GM04503 (cell line): ENCODE measurements at regions not wholly inside any gene's neighbourhood (a gene's known extent, or its start where the extent isn't known, plus 50 kb on each side); places are given as distances from the start of the nearest gene placed in this dataset.
"Not testable (repeated sequence)": the region's sequence is repeated elsewhere in the genome, so short reads cannot be mapped to it uniquely, and the experiment has no call there.

ENCODE experiments used
- DNase-seq: peaks from one replicate; pipeline ENCODE4 v3.0.0-alpha.2; 2012; ENCODE audit warnings: low read depth

DNA sequence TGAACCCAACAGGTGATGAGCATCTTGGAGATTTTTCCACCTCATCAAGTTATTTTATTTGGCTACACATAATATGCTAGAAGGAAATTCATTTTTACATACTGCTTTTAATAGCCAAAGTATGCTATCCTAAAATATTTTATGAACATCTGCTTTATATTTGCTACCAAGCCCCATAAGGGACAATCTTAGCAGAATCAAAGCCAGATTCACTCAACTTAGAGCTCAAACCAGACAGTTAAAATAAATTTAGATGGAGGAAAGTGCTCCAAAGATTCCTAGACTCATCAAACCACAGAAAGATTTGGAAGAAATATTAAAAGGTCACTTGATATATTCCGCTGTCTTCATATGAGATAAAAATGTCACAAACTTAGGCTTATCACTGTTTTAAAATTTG lies 637.1 kb upstream of the CCNG1 start:
- no peak for DNase-seq

GRCh38 chr5:162801235-162801634 lies 636.2 kb upstream of the CCNG1 start:
- no peak for DNase-seq

GRCh38 chr5:162806195-162806594 lies 631.2 kb upstream of the CCNG1 start:
- DNase-seq: no peak

GRCh38 chr5:162811071-162811470 lies 626.3 kb upstream of the CCNG1 start:
- no peak for DNase-seq

- no peak for DNase-seq
Measured at GRCh38 chr5:162816816-162817215, 620.6 kb upstream of the CCNG1 start.

DNA sequence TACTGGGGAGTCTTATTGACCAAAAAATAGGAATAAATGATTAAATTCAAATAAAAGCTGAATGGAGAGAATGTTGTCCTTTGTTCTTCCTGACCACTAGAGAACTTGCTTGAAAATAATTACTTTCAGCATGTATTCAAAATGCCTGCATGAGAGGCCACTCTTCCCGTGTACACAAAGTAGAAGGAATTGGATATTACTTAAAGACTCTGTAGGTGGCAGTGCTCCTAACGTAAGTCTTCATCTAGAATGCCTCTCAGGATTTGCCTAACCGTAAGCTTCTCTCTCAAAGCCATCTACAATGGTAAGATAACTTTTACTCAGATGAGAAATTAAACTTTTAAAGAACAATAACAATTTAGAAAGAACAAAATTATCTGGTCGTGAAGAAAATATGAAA lies 620.0 kb upstream of the CCNG1 start:
- no peak for DNase-seq

DNA sequence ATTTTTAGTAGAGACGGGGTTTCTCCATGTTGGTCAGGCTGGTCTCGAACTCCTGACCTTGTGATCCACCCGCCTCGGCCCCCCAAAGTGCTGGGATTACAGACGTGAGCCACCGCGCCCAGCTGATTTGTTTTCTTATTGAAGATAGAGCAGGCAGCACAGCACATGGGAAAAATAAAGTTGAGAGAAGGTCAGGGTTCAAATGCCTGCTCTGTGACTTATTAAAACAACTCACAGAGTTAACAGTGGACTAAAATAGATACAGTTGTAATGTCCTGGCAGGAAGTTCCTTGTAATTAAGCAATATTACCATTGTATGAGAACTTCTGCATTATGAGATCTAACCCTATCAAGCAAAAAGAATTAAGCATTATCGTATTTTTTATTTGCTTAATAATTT lies 615.7 kb upstream of the CCNG1 start:
- DNase-seq: not testable (repeated sequence)

DNA sequence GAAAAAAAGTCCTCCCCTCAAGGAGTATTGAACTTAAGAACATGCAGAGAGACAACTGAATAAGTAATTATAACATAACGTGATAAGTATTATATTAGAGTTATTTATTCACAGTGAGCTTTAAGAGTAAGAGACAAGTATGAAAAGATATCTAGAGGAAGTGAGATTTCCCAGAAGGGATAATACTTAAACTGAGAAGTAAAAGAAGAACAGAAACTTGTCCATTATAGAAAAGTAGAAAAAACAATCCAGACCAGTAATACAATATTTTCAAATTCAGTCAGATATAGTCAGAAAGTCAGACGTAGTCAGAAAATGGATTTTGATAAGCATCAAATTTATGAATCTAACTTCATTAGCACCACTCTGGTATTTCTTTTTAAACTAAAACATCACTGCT lies 613.0 kb upstream of the CCNG1 start:
- DNase-seq: no peak

DNA sequence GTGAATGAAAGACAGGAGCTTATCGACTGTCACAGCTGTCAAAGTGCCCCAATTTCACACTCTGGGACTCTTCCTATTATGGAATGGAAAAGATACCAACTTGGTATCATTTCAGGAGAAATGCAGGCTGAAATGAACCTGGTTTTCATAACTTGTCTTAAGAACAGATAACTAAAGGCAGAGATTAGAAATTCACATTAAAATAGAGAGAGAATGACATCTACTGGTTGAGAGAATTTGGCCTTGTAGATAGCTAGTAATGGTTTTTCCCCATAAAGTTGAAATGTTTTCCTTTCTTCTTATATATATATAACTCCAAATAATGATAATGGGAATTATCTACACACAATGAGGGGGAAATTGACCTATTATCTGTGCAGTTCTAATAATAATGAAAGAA lies 600.2 kb upstream of the CCNG1 start:
- DNase-seq: no peak

DNA sequence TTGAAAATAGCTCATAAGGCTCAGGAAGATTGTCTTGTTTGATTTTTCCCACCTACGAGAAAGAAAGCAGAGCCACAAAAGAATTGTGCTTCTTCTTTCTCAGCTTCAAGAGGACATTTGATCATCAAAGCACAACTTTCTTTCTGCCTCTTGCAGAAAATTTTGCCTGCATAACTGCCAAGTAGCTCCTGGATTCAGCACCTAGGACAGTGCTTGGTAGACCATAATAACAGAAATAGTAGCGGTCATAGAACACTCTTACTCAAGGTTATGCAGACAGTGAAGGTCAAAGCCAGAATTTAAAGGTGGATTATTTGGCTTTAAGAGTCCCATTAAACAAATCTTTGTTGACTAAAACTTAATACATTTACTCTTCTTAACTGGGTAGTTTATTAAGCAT lies 594.7 kb upstream of the CCNG1 start:
- DNase-seq: no peak

DNA sequence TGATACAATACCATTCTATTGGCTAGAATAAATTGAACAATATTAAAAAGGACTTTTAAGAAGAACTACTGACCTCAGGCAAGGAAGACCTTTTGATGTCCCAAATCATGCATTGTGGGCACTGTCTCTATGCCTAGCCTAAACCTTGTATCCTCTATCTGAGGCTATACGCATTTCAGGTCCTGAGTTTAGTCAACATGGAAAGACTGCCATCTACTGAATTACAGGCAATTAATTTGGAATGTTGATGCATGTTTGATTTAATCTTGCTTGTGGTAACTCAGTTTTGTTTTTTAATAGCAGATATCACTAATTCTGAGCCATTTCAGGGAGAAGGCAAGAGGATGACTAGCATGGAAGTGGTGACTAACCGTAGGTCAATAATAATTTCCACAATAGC lies 585.3 kb upstream of the CCNG1 start:
- DNase-seq: no peak

DNA sequence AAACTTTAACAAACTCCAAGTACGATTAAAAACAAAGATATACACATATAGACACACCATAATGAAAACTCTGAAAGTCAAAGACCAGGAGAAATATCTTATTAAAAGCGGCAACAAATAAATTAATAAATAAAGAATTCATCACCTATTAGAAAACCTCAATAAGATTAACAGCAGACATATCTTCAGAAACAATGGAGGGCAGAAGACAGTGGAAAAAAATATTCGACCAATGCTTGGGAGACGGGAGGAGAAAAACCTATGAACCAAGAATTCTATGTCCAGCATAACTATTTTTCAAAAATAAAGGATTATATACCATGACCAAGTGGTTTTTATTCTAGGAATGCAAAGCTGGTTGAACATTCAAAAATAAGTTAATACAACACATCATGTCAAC lies 578.6 kb upstream of the CCNG1 start:
- DNase-seq: no peak

- DNase-seq: no peak
Measured at GRCh38 chr5:162870966-162871365, 566.4 kb upstream of the CCNG1 start.

GRCh38 chr5:162882629-162883028 lies 554.8 kb upstream of the CCNG1 start:
- DNase-seq: no peak

DNA sequence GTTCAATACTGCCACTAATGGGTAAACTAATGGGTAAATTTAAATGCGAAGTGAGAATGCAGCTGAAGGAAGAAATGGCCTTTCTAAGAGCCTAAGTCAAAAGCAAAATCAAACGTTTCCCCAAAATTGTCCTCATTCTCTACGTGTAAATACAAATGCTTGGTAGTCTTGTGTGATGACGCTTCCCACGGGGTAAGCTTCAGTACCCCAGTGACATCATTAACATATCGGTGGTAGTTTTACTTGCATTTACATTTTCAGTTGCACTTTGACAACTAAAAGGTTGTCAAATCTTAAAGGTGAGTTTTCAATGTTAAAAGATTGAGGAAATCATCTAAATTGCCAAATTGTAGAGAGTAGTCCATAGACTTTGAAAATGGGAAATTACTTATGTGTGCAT lies 550.7 kb upstream of the CCNG1 start:
- DNase-seq: no peak

GRCh38 chr5:162888268-162888667 lies 549.1 kb upstream of the CCNG1 start:
- no peak for DNase-seq

- DNase-seq: no peak
Measured at GRCh38 chr5:162911873-162912272, 525.5 kb upstream of the CCNG1 start.

GRCh38 chr5:162916368-162916767 lies 521.0 kb upstream of the CCNG1 start:
- no peak for DNase-seq

DNA sequence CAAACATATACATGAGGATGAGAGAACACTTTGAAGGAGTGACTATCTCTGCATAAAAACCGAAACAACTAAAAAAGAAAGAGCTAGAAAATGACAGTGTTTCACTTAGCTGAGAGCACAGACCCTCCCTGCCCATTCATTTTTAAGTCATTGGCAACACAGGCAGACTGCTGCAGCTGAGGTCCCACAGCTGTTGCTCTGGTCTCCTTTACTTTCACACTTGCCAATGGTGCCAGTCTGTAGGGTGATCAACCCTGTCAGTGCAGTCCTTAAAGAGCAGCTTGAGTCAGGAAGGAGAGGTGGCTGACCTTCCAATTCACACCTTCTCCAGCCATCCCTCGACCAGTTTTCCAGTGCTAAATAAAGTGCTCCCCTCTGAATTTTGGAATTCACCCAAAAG lies 508.3 kb upstream of the CCNG1 start:
- no peak for DNase-seq

DNA sequence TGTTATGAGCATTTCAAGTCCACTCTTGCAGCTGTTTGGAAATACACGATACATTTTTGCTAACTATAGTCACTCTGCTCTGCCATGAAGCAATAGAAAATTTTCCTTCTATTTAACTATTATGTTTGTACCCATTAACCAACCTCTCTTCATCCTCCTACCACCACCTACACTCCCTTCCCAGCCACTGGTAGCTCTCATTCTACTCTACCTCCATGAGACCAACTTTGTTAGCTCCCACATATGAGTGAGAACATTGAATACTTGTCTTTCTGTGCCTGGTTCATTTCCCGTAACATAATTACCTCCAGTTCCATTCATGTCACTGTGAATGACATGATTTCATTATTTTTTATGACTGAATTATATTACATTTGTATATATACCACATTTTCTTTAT lies 505.9 kb upstream of the CCNG1 start:
- DNase-seq: no peak

GRCh38 chr5:162939991-162940390 lies 497.4 kb upstream of the CCNG1 start:
- DNase-seq: no peak

GRCh38 chr5:162948677-162949076 lies 488.7 kb upstream of the CCNG1 start:
- no peak for DNase-seq

DNA sequence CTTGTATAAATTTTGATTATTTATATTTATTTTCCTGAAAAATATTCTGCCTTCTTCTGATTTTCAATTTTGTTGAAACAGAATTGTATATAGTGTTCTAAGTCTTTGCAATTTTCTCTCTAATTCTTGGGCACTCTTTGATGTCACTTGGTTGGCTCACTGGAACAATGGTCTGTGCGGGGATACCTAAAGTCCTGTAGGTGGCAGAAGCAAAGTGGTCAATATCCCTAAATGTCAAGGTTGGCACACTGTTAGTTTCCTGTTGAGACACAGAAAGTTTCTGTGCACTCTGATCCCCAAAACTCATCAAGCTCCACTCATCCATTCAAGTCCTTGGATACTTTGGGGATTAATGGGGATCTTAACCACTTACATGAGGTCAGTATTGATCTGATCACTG lies 480.8 kb upstream of the CCNG1 start:
- no peak for DNase-seq

DNA sequence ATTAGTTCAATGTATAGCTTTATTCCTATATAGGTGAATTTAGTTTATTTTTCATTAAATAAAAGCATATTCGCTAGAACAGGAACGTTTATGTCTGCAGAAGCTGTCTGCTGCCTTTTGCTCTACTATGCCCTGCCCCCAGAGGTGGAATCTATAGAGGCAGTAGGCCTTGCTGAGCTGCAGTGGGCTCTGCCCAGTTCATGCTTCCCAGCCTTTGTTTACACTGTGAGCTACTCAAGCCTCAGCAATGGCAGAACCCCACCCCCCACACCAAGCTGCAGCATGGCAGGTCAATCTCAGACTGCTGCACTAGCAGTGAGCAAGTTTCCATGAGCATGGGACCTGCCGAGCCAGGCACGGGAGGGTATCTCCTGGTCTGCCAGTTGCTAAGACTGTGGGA lies 473.3 kb upstream of the CCNG1 start:
- DNase-seq: not testable (repeated sequence)

- no peak for DNase-seq
Measured at GRCh38 chr5:162990063-162990462, 447.3 kb upstream of the CCNG1 start.
